ENCODE measurements at regions not wholly inside any gene's neighbourhood (a gene's known extent, or its start where the extent isn't known, plus 50 kb on each side); places are given as distances from the start of the nearest gene placed in this dataset.

- TF ChIP-seq EP300 (conservative IDR thresholded peaks at IDR 0.05; ENCODE audit: poor library complexity, severe bottlenecking) (no peak), EZH2 (IDR thresholded peaks at IDR 0.05; ENCODE audit: borderline replicate concordance, insufficient read depth, low read length, poor library complexity, severe bottlenecking) (no peak), SMC3 (conservative IDR thresholded peaks at IDR 0.05; ENCODE audit: poor library complexity) (no peak), RAD21 (conservative IDR thresholded peaks at IDR 0.05) (no peak)
- TF ChIP-seq, protein P1, sequence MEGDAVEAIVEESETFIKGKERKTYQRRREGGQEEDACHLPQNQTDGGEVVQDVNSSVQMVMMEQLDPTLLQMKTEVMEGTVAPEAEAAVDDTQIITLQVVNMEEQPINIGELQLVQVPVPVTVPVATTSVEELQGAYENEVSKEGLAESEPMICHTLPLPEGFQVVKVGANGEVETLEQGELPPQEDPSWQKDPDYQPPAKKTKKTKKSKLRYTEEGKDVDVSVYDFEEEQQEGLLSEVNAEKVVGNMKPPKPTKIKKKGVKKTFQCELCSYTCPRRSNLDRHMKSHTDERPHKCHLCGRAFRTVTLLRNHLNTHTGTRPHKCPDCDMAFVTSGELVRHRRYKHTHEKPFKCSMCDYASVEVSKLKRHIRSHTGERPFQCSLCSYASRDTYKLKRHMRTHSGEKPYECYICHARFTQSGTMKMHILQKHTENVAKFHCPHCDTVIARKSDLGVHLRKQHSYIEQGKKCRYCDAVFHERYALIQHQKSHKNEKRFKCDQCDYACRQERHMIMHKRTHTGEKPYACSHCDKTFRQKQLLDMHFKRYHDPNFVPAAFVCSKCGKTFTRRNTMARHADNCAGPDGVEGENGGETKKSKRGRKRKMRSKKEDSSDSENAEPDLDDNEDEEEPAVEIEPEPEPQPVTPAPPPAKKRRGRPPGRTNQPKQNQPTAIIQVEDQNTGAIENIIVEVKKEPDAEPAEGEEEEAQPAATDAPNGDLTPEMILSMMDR (IDR thresholded peaks at IDR 0.05; ENCODE audit: poor library complexity, severe bottlenecking), result no peak
Observed at GRCh38 chr3:195005759-195006510, 265.0 kb downstream of the XXYLT1 start.
